Left colon (tissue), 2 donors: ENCODE measurements at regions not wholly inside any gene's neighbourhood (a gene's known extent, or its start where the extent isn't known, plus 50 kb on each side); places are given as distances from the start of the nearest gene placed in this dataset.

Experiments
- ATAC-seq: fragments of 200-7000 bp; cut with Tn5 transposase; one replicate; pipeline ENCODE4 v1.9.1; 2020; ENCODE audit warnings: mild to moderate bottlenecking, moderate library complexity
- DNase-seq, 2 donors: peaks; one replicate each; pipeline ENCODE4 v3.0.0-alpha.2; 2020
- intact Hi-C, 2 donors: fragments of 100-400 bp; cut with DNase I in 1 of 2; cut with micrococcal nuclease in 1 of 2; formaldehyde crosslinking; loops; one replicate each; pipeline versions ENCODE4 v1.11.2 to v1.14.0; 2022; cut with DNase I, micrococcal nuclease
- donor health status: DM: no; HTN: no; CAD: no.
- donor health status: DM: yes; HTN: yes; CAD: no.

- intact Hi-C loops: no loop called here
- ATAC-seq (no peak), DNase-seq (no peak)
Observed at GRCh38 chr13:107738004-107738403, 477.3 kb downstream of the LIG4 start.

- intact Hi-C loops: no loop called here
- ATAC-seq (no peak), DNase-seq (no peak)
Observed at GRCh38 chr13:107736731-107737130, 478.6 kb downstream of the LIG4 start.

DNA sequence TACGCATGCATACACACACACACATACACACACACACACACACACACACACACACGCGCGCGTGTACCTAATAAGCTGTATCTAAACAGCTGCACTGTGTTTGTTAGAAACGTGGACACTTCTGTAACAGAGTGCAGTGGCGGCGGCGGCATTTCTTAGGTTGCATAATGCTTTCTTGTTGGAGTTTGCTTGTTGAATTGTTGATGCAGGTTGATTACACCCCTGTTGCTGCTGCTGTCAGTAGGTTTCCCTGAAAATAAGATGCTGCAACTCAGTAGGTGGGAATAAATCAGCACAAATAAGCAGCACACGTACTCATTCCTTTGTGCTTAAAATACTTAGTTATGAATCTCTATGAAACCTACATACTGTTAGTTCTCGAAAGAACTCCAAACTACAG lies 479.2 kb downstream of the LIG4 start:
- no peak for ATAC-seq
- intact Hi-C loops: no loop called here
- DNase-seq: no peak

- ATAC-seq (no peak), DNase-seq (no peak)
- intact Hi-C loops: no loop called here
Observed at GRCh38 chr13:107734891-107735625, 480.3 kb downstream of the LIG4 start.

GRCh38 chr13:107733276-107733675 lies 482.1 kb downstream of the LIG4 start:
- DNase-seq (no peak), ATAC-seq (no peak)
- intact Hi-C loops: no loop called here

- DNase-seq (no peak), ATAC-seq (no peak)
- intact Hi-C loops: no loop called here
Observed at GRCh38 chr13:107730813-107731212, 484.5 kb downstream of the LIG4 start.

- DNase-seq (no peak), ATAC-seq (no peak)
- intact Hi-C loops: no loop called here
Observed at GRCh38 chr13:107721125-107721869, 494.0 kb downstream of the LIG4 start.

- intact Hi-C loops: no loop called here
- no peak for DNase-seq
- ATAC-seq: no peak
Observed at GRCh38 chr13:107716741-107717140, 498.6 kb downstream of the LIG4 start.

- intact Hi-C loops: no loop called here
- ATAC-seq: no peak
Observed at GRCh38 chr13:107716241-107716640, 499.1 kb downstream of the LIG4 start.

GRCh38 chr13:107715496-107715895 lies 499.8 kb downstream of the LIG4 start:
- DNase-seq (no peak), ATAC-seq (no peak)
- intact Hi-C loops: no loop called here

More at GRCh38 chr13:107716241-107716640, 499.1 kb downstream of the LIG4 start:
- no peak for DNase-seq

- no peak for DNase-seq
- intact Hi-C loops: no loop called here
- ATAC-seq: no peak
Observed at GRCh38 chr13:107713314-107713713, 502.0 kb downstream of the LIG4 start.

DNA sequence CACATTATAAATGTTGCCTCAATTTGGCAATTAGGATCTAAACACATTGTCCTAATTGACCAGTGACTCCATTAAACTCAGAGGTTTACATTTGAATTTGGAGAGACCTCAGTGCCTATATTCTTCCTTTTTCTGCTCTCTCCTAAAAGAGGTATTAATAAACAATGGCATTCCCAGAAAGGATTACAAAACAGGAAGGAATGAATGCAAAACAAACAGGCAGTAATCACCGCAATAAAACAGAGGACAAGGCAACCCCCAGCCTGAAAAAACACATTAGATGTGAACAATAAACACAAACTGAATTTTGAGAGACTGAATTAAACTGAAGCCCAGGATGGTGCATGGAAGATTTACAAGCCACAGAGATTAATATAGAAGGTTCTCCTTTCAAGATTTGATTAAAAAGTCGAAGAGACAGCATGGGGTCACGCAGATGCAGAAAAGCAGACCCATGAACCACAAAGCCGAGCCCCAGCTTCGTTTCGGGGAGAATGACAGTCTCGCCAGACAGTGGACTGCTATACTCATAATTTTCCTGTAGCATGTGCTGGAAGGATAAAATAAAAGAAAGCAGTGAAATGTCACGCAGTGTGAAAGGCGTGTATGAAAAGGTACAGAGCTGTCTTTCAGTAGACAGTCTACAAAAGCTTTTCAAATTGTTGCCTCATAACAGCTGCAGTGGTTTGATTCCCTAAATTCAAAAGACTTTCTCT lies 503.0 kb downstream of the LIG4 start:
- no peak for DNase-seq
- intact Hi-C loops: no loop called here
- no peak for ATAC-seq

DNA sequence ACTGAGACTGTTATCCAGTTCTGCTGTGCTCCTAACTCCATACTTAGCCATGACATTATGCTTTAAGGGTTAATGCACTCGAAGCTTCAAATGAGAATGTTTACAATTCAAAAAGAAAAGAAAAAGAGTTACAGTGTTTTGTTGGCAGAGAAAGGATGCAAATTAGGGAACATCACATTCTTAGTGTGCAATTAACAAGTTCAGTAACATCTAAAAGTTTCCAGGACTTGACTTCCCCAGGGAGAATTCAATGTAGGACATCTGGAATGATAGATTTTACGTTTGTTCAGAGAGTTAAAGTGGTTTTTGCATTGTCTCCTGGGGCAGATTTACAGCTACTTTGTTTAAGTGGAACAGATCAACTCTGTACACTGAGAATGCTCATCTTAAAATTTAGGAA lies 525.2 kb downstream of the LIG4 start:
- intact Hi-C loops: no loop called here
- ATAC-seq: no peak

DNA sequence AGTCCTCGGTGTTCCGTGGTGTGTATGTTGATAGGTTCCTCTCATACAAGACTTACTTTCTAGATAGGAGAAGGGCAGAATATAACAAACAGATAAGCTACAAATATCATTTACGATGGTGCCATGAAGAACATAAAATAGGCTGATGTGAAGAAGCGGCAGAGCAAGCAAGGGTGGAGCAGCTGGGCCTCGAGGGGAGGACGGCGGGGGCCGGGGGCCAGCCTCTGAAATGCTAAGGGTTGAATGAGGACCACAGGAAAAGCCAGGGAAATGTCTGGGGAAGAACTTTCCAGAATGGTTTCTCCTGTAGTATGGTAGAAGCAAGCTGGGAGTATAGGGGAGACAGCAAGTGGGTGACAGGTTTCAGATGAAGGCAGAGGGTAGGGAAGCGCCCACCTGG lies 529.5 kb downstream of the LIG4 start:
- DNase-seq: no peak
- intact Hi-C loops: no loop called here
- ATAC-seq: no peak

More for the DNA sequence above, 525.2 kb downstream of the LIG4 start:
- no peak for DNase-seq

GRCh38 chr13:107681600-107681999 lies 533.7 kb downstream of the LIG4 start:
- DNase-seq: no peak
- intact Hi-C loops: no loop called here
- no peak for ATAC-seq

DNA sequence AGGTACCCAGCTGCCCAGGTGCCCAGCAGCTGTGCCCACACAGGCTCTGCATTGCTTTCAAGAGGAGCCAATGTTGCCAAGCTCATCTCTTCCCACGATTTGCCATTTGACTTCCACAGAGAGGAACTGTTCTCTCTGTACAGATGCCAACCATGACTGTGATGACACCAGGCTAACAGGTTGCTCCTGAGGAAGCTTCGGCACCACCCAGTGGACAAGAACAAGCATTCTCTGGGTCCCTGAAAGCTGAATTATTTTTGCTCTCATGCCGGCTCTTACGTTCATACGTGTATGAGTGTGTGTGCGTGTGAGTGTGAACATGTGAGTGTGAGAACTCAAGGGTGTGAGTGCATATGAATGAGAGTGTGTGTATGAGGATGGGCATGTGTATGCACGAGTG lies 535.2 kb downstream of the LIG4 start:
- intact Hi-C loops: no loop called here
- DNase-seq (no peak), ATAC-seq (no peak)

DNA sequence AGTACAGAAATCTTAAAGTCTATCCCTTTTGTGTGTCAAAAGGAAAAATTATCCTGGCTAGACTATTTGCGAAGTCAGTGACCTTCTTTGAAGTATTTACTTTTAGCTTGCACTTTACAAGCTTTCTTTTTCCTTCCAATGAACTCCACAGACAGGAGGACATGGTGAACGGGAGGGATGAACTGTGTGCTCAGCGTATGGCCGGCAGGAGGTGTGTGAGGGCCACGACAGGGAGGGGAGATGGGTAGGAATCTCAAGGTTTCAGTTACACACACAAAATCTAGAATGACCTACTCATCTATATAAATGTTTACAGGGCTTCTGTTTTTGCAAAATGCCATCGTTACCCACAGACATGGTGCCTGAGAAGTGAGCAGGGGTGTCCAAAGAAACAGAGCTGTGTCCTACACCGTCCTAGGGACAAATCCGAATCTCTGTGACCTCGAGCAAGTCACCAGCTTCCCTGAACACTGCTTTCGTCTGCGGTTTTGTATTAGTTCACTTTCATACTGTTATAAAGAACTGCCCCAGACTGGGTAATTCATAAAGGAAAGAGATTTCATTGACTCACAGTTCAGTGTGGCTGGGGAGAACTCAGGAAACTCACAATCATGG lies 537.2 kb downstream of the LIG4 start:
- intact Hi-C loops: no loop called here
- ATAC-seq (no peak), DNase-seq (no peak)

DNA sequence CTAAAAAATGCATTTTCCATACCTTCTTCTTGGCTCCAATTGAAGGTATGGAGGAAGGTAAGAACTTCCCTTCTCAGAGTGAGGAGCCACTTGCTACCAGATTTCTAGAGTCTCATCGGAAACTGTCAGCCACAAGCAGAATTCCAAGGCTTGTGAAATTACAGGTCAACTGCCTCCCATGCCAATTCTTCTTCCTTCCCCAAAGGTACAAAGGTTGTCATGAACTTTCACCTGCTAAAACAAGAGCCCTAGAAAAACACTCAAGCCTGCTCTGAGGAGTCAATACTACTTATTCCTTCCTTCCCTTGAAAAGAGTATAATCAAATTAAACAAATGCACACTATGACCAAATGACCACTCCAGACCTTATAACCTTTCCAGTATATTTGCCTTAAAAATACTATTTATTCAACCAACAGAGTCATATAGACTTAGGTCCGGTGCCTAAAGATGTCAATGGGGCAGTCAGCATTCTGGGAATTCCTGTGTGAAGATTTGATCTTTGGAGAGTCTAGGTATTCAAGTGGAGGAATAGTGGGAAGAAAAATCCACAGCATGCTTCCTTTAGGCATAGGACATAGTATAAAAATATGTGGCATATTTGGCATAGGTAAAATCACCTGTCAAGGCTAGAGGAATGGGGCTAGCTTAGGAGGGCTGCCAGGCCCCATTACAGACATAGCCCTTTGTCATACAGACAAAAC lies 539.3 kb downstream of the LIG4 start:
- ATAC-seq (no peak), DNase-seq (no peak)
- intact Hi-C loops: no loop called here

GRCh38 chr13:107669391-107669993 lies 545.8 kb downstream of the LIG4 start:
- ATAC-seq (no peak), DNase-seq (no peak)
- intact Hi-C loops: no loop called here
